AG04449 (cell line): ENCODE measurements at regions not wholly inside any gene's neighbourhood (a gene's known extent, or its start where the extent isn't known, plus 50 kb on each side); places are given as distances from the start of the nearest gene placed in this dataset.

Experiments
- CTCF ChIA-PET: fragments of 350-600 bp; formaldehyde crosslinking; extraction: SDS; loops from one replicate; lab custom pipeline; 2021; ENCODE audit warnings: antibody characterized with exemption; lab: Yijun Ruan, JAX
- POLR2A ChIA-PET: fragments of 400-600, 350-600 bp; formaldehyde crosslinking; extraction: SDS; loops from one replicate; lab custom pipeline; 2020; ENCODE audit warnings: antibody characterized with exemption, inconsistent platforms; lab: Yijun Ruan, JAX
- DNase-seq: peaks from one replicate; pipeline ENCODE4 v3.0.0-alpha.2; 2010; ENCODE audit warnings: low read depth, low spot score
- H3K4me3 ChIP-seq: 2 replicates; pipeline ENCODE4 v1.5.1; 2011; ENCODE audit warnings: low read depth, mild to moderate bottlenecking, control low read depth, low read length
- TF ChIP-seq, protein P1 (sequence below): IDR thresholded peaks from one replicate; pipeline ENCODE4 v1.5.1; 2011; ENCODE audit warnings: mild to moderate bottlenecking, moderate library complexity, low read length, control low read depth, inconsistent platforms; ENCODE audit not compliant: insufficient read depth; ENCODE audit errors: missing control alignments

DNA sequence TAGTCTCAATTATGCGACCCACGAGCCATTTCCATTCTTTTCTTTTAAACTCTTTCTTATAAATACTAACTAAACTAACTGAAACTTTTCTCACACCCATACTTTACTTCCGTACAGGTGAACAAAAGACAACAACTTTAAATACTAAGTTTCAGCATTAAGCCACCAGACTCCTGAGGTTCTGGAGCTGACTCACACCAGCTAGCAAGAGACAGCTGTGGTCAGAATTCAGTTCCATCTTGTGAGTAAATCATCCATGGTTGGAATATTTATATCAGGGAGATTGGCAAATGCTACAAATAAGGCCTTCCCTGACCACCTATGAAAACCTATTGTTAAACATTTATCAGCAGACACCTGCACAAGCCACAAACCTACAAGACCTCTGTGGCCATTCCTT is 897.0 kb downstream of the EFNB2 start:
- TF ChIP-seq, protein P1, sequence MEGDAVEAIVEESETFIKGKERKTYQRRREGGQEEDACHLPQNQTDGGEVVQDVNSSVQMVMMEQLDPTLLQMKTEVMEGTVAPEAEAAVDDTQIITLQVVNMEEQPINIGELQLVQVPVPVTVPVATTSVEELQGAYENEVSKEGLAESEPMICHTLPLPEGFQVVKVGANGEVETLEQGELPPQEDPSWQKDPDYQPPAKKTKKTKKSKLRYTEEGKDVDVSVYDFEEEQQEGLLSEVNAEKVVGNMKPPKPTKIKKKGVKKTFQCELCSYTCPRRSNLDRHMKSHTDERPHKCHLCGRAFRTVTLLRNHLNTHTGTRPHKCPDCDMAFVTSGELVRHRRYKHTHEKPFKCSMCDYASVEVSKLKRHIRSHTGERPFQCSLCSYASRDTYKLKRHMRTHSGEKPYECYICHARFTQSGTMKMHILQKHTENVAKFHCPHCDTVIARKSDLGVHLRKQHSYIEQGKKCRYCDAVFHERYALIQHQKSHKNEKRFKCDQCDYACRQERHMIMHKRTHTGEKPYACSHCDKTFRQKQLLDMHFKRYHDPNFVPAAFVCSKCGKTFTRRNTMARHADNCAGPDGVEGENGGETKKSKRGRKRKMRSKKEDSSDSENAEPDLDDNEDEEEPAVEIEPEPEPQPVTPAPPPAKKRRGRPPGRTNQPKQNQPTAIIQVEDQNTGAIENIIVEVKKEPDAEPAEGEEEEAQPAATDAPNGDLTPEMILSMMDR = no peak
- ChIA-PET POLR2A (no interaction called here), CTCF (no interaction called here)
- DNase-seq = no peak
- H3K4me3 ChIP-seq = no peak overlapping the region

DNA sequence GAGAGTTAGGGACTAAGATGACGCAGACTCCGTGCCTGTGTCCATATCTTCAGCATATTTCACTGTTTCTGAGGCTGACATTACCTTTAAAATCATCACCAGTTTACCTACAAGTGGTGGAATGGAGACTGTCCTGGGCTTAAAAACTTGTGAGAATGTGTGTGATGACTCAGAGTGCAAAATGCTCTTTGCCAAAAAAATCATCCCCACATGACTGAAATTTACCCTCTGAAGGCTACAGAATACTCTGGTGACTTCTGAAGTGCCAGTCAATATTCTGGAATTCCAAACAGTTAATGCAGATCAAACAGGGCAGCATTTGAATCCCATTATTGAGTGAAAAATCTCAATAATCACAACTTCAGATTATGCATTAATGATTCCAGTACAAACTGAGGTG is 901.4 kb downstream of the EFNB2 start:
- no peak overlapping the region for H3K4me3 ChIP-seq
- TF ChIP-seq, protein P1 = no peak
- ChIA-PET CTCF (no interaction called here), POLR2A (no interaction called here)
- DNase-seq = no peak

DNA sequence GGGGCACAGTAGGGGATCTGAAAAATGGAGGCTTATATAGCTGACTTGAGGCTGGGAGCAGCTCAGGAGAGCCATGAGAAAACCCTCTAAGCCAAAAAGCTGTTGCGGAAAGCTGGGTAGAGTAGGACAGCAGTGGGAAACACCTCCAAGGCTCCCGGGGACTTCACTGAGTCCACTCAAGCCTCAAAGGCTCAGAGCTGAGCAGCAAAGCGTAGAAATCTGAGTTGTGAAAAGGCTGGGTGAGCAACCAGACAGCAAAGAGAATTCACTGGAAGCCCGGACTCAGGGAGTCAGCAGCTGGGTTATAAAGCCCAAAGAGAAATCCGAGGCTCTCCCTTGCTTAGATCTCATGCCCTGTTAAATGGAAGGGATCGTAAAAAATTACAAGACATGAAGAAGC is 905.0 kb downstream of the EFNB2 start:
- TF ChIP-seq, protein P1 = no peak
- H3K4me3 ChIP-seq = no peak overlapping the region
- POLR2A ChIA-PET = no interaction called here
- CTCF ChIA-PET = no interaction called here
- no peak for DNase-seq

DNA sequence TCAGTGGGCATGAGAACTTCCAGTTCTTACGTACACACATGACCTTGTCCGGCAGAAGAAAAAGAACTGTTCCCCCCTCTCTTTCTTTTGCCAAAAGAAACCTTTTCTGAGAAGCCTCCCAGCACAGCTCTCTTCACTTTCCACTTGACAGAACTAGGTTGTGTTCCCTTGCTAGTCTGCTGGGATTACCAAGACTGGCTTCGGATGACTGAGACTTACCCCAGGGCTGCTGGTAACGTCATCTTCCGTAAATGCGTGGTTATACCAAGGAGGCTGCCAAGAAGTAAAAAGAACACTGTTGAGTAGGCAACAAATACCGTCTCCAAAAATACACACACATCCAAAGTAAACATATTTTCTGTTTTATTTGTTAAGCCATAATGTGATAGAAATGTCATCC is 908.2 kb downstream of the EFNB2 start:
- ChIA-PET POLR2A (no interaction called here), CTCF (no interaction called here)
- DNase-seq = no peak
- no peak overlapping the region for H3K4me3 ChIP-seq
- TF ChIP-seq, protein P1 = no peak

DNA sequence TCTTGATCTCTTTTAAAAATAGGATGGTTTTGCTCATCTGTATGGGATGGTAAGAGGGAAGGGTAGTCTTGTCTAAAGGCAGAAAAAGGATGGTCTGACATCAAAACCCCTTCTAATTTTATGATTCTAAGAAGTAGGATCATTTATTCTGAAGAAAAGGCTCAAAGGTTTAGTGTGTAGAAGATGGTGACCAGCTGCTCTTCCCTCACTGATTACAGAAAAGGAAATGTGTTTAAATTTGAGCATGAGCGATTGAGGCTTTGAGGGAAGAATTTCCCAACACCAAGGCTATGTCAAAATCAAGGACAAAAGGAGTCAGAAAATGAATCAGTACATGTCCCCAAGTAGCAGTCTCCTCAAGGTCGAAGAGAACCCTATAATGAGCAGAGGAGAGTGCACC is 909.8 kb downstream of the EFNB2 start:
- POLR2A ChIA-PET = no interaction called here
- CTCF ChIA-PET = no interaction called here
- H3K4me3 ChIP-seq = no peak overlapping the region
- DNase-seq = no peak
- TF ChIP-seq, protein P1 = no peak

DNA sequence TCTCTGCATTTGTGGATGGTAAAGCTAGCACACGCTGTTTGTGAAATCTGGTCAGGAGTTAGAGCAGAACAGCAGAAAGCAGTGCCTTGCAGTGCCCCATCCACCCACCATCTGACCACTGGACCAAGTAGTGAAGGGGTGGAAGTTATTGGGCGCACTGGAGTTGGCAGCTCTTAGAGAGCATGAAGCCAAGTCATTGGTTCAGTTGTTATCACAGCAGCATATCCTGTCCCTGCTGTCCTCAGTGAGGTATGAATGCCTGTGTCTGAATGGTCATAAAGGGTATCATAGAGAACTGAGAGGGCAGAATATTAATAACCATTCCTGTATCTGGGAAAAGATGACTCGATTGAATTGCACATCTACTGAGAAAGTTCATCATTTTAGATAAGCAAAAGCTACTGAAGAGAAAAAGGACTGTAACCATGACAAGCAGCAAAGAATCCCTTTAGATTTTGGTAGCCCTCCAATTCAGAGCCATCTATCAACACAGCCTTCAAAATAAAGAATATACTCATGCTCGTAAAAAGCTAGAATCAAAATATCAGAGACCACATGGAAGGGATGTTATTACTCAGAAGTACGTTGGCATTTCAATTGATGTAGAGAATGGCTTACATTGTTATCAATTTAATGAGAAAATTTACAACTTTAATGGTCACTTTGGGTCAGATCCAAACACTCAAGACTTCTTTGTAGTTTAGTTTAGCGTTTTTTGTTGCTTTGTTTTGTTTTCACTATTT is 919.0 kb downstream of the EFNB2 start:
- H3K4me3 ChIP-seq = no peak overlapping the region
- TF ChIP-seq, protein P1 = no peak
- CTCF ChIA-PET = no interaction called here
- POLR2A ChIA-PET = no interaction called here
- DNase-seq = no peak
